ENCODE measurements at regions not wholly inside any gene's neighbourhood (a gene's known extent, or its start where the extent isn't known, plus 50 kb on each side); places are given as distances from the start of the nearest gene placed in this dataset.
A peak's percentile ranks its signal among the peaks of the same experiment; 100 is the strongest.

- DNase-seq (ENCODE audit: low read depth), result no peak
These were observed 514.6 kb downstream of the DSC3 start for GRCh38 chr18:30527917-30528316.

GRCh38 chr18:30527226-30527625 is 515.3 kb downstream of the DSC3 start:
- DNase-seq (ENCODE audit: low read depth), result no peak

- no peak for DNase-seq (ENCODE audit: low read depth)
These were observed 520.1 kb downstream of the DSC3 start for GRCh38 chr18:30522288-30522929.

- no peak for DNase-seq (ENCODE audit: low read depth)
These were observed 528.5 kb downstream of the DSC3 start for GRCh38 chr18:30514059-30514458.

- no peak for DNase-seq (ENCODE audit: low read depth)
These were observed 529.7 kb downstream of the DSC3 start for GRCh38 chr18:30512872-30513271.

GRCh38 chr18:30510882-30511281 is 531.7 kb downstream of the DSC3 start:
- no peak for DNase-seq (ENCODE audit: low read depth)

- no peak for DNase-seq (ENCODE audit: low read depth)
These were observed 540.9 kb downstream of the DSC3 start for GRCh38 chr18:30501594-30501993.

- no peak for DNase-seq (ENCODE audit: low read depth)
These were observed 542.1 kb downstream of the DSC3 start for GRCh38 chr18:30500240-30500945.

- no peak for DNase-seq (ENCODE audit: low read depth)
These were observed 542.8 kb downstream of the DSC3 start for GRCh38 chr18:30499721-30500120.

- DNase-seq (ENCODE audit: low read depth), result no peak
These were observed 549.9 kb downstream of the DSC3 start for GRCh38 chr18:30492552-30493129.

- DNase-seq (ENCODE audit: low read depth), result peak; percentile 63
These were observed 550.6 kb downstream of the DSC3 start for GRCh38 chr18:30491815-30492551.

- DNase-seq (ENCODE audit: low read depth), result no peak
These were observed 552.5 kb downstream of the DSC3 start for GRCh38 chr18:30489890-30490643.

- DNase-seq (ENCODE audit: low read depth), result peak; percentile 79
These were observed 554.6 kb downstream of the DSC3 start for GRCh38 chr18:30487962-30488361.

- DNase-seq (ENCODE audit: low read depth), result peak; percentile 78
These were observed 555.7 kb downstream of the DSC3 start for GRCh38 chr18:30486856-30487255.

- DNase-seq (ENCODE audit: low read depth), result peak; percentile 16
These were observed 557.5 kb downstream of the DSC3 start for GRCh38 chr18:30485078-30485477.

GRCh38 chr18:30481871-30482270 is 560.7 kb downstream of the DSC3 start:
- DNase-seq (ENCODE audit: low read depth), result no peak

GRCh38 chr18:30469091-30469490 is 573.5 kb downstream of the DSC3 start:
- DNase-seq (ENCODE audit: low read depth), result no peak

- DNase-seq (ENCODE audit: low read depth), result no peak
These were observed 577.4 kb downstream of the DSC3 start for GRCh38 chr18:30465096-30465495.

- DNase-seq (ENCODE audit: low read depth), result no peak
These were observed 585.4 kb downstream of the DSC3 start for GRCh38 chr18:30457156-30457555.

GRCh38 chr18:30455741-30456140 is 586.8 kb downstream of the DSC3 start:
- no peak for DNase-seq (ENCODE audit: low read depth)

- DNase-seq (ENCODE audit: low read depth), result no peak
These were observed 587.6 kb downstream of the DSC3 start for GRCh38 chr18:30454920-30455319.

GRCh38 chr18:30451981-30452380 is 590.6 kb downstream of the DSC3 start:
- no peak for DNase-seq (ENCODE audit: low read depth)
